Endothelial cell of umbilical vein (primary cell): ENCODE measurements at regions not wholly inside any gene's neighbourhood (a gene's known extent, or its start where the extent isn't known, plus 50 kb on each side); places are given as distances from the start of the nearest gene placed in this dataset.

ENCODE experiments used
- BruUV-seq: library from RNA; stranded (reverse); fragments of 400-500 nt; replicated peaks from 2 replicates; lab custom pipeline; 2021; lab: Mats Ljungman, UMichigan
- CTCF ChIA-PET: fragments of 300-600, 350-600 bp; sonication (Branson Sonifier 250); formaldehyde crosslinking; loops from one replicate; lab custom pipeline; 2021; ENCODE audit warnings: antibody characterized with exemption, inconsistent platforms; lab: Charles Lee
- POLR2A ChIA-PET: fragments of 300-600, 350-600 bp; sonication (Branson Sonifier 250); formaldehyde crosslinking; loops from one replicate; lab custom pipeline; 2021; ENCODE audit warnings: antibody characterized with exemption, inconsistent platforms; lab: Charles Lee
- DNase-seq: peaks from one replicate; pipeline ENCODE4 v3.0.0-alpha.2; 2011; ENCODE audit warnings: low read depth, low spot score
- FAIRE-seq: peaks from 2 replicates; lab custom pipeline; 2011; peaks lifted over from hg19 to GRCh38; lab: Jason Lieb, UNC
- H2AFZ ChIP-seq: 2 replicates; pipeline ENCODE4 v1.6.0; 2012; ENCODE audit warnings: low read depth, low read length, control low read depth, inconsistent platforms
- H3K27ac ChIP-seq: 2 replicates; pipeline ENCODE4 v1.5.1; 2011; ENCODE audit warnings: low read depth, mild to moderate bottlenecking, control low read depth, low read length, moderate library complexity; ENCODE audit not compliant: insufficient read depth
- H3K27me3 ChIP-seq, 2 experiments: 2 replicates each; pipeline versions ENCODE4 v1.6.0 to v1.6.1; 2011; ENCODE audit warnings: low read length in 2 of 2, mixed read lengths in 1 of 2; ENCODE audit not compliant: control insufficient read depth in 2 of 2, insufficient read depth in 2 of 2
- H3K36me3 ChIP-seq, 2 experiments: 2 replicates in 1 of 2; 3 replicates in 1 of 2; pipeline ENCODE4 v1.5.1; 2011; ENCODE audit warnings: low read length in 2 of 2, mild to moderate bottlenecking in 1 of 2, moderate library complexity in 1 of 2; ENCODE audit not compliant: control insufficient read depth in 2 of 2, insufficient read depth in 2 of 2; ENCODE audit errors: extremely low read depth in 1 of 2
- H3K4me1 ChIP-seq: 3 replicates; pipeline ENCODE4 v1.5.1; 2011; ENCODE audit warnings: mild to moderate bottlenecking, low read length; ENCODE audit not compliant: control insufficient read depth, insufficient read depth; ENCODE audit errors: extremely low read depth
- H3K4me2 ChIP-seq: 2 replicates; pipeline ENCODE4 v1.6.1; 2011; ENCODE audit warnings: low read length, control low read depth, mixed read lengths; ENCODE audit not compliant: insufficient read depth
- H3K4me3 ChIP-seq, 3 experiments: fragments of 200-600 bp in 1 of 3; sonication (generic), shearing (Covaris generic) in 1 of 3; replicated peaks in 1 of 3; 2 replicates each; pipeline ENCODE4 v1.5.1; 2011 to 2016; ENCODE audit warnings: control low read depth in 3 of 3, low read length in 3 of 3, mild to moderate bottlenecking in 2 of 3, inconsistent platforms in 1 of 3, low read depth in 1 of 3, moderate library complexity in 1 of 3; ENCODE audit not compliant: insufficient read depth in 1 of 3
- H3K79me2 ChIP-seq: 2 replicates; pipeline ENCODE4 v1.6.0; 2012; ENCODE audit warnings: low read length, inconsistent platforms; ENCODE audit not compliant: control insufficient read depth, insufficient read depth
- H3K9ac ChIP-seq: replicated peaks from 2 replicates; pipeline ENCODE3; 2011; ENCODE audit warnings: low read length, control low read depth; ENCODE audit not compliant: insufficient read depth; ENCODE audit errors: extremely low read depth
- H3K9me1 ChIP-seq: replicated peaks from 3 replicates; pipeline ENCODE4 v1.6.0; 2011; ENCODE audit warnings: mild to moderate bottlenecking, low read length; ENCODE audit not compliant: control insufficient read depth, insufficient read depth; ENCODE audit errors: extremely low read depth
- H3K9me3 ChIP-seq: replicated peaks from 2 replicates; pipeline ENCODE4 v1.5.1; 2012; ENCODE audit warnings: low read length, inconsistent platforms; ENCODE audit not compliant: control insufficient read depth, insufficient read depth
- H4K20me1 ChIP-seq: replicated peaks from 2 replicates; pipeline ENCODE3; 2011; ENCODE audit warnings: mild to moderate bottlenecking, low read length; ENCODE audit not compliant: control insufficient read depth, insufficient read depth; ENCODE audit errors: extremely low read depth
- EZH2 ChIP-seq: IDR thresholded peaks from 2 replicates; pipeline ENCODE4 v1.6.1; 2012; ENCODE audit warnings: borderline replicate concordance, low read depth, mild to moderate bottlenecking, moderate library complexity, low read length, inconsistent platforms; ENCODE audit not compliant: severe bottlenecking
- FOS ChIP-seq: IDR thresholded peaks from 2 replicates; pipeline ENCODE4 v1.6.1; 2011; ENCODE audit warnings: mild to moderate bottlenecking, low read length, moderate library complexity, borderline replicate concordance; ENCODE audit not compliant: insufficient read depth
- GATA2 ChIP-seq: IDR thresholded peaks from 2 replicates; pipeline ENCODE4 v1.7.0; 2011; ENCODE audit warnings: low read depth, mild to moderate bottlenecking, moderate library complexity, mixed read lengths, low read length; ENCODE audit not compliant: insufficient read length, insufficient read depth
- JUN ChIP-seq: IDR thresholded peaks from 2 replicates; pipeline ENCODE4 v1.6.1; 2011; ENCODE audit warnings: borderline replicate concordance, low read depth; ENCODE audit not compliant: insufficient read length, insufficient read depth
- MYC ChIP-seq: IDR thresholded peaks from one replicate; pipeline ENCODE4 v1.6.1; 2011; ENCODE audit warnings: mild to moderate bottlenecking, low read depth, low read length
- POLR2A ChIP-seq: IDR thresholded peaks from 2 replicates; pipeline ENCODE4 v1.6.1; 2012; ENCODE audit warnings: low read depth, mild to moderate bottlenecking, control low read depth, low read length
- POLR2AphosphoS5 ChIP-seq: IDR thresholded peaks from 2 replicates; pipeline ENCODE4 v1.6.1; 2012; ENCODE audit warnings: low read depth, mild to moderate bottlenecking, control low read depth, low read length, moderate library complexity; ENCODE audit not compliant: insufficient read depth
- dilution Hi-C: fragments of 300-500 bp; cut with MboI; formaldehyde crosslinking; loops from one replicate; pipeline ENCODE4 v1.15.0; 2019; ENCODE audit warnings: low sequenced_read_pairs; ENCODE audit not compliant: extremely low pct_ligation_motif_present
- intact Hi-C: fragments of 100-400 bp; cut with micrococcal nuclease; formaldehyde crosslinking; loops from one replicate; pipeline ENCODE4 v1.10.0; 2022
- TF ChIP-seq, protein P1 (sequence below): IDR thresholded peaks from 2 replicates; pipeline ENCODE4 v1.6.1; 2011; ENCODE audit not compliant: insufficient read depth, insufficient read length
- TF ChIP-seq, protein P2 (sequence below), 2 donors: IDR thresholded peaks; 1 replicate in 1 of 2; 2 replicates in 1 of 2; pipeline ENCODE4 v1.5.1; 2011; ENCODE audit warnings: low read length in 2 of 2, mild to moderate bottlenecking in 2 of 2, moderate library complexity in 2 of 2, control low read depth in 1 of 2, inconsistent platforms in 1 of 2, low read depth in 1 of 2; ENCODE audit not compliant: insufficient read depth in 1 of 2; ENCODE audit errors: extremely low read depth in 1 of 2

DNA sequence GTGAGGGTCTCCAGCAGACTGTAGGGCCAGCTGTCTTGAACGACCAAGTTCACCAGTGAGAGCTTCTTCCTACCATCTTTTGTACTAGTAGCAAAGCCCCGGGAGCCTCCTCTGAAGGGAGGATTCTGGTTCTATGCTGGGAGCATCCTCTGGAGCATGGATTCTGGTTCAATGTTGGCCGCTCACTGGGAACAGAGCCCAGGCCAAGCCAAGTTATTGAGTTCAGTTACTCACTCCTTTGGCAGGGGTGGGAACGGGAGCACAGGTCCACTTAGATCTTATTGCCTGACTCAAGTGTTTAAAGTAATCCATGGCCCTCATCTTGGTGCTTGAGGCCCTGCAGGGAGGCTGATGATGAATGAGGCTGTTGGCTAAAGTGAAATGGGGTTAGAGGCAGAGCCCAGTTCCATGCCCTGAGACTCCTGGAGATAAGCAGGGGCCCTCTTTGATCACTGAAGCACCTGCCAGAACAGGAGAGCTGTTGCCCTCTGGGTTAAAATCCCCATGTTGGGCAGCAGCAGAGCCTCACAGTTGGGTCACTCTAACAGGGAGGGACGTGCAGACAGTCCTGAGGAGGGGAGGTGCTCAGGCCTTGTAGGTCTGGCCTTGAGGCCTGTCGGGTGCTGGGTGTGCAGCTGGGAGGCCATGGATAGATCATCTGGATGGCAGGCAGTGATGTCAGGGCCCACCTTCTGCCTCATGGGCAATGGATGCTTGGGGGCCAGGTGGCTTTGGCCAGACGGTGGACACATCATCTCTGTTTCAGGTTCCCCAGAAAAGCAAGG lies 98.3 kb upstream of the SYNDIG1 start:
- H3K9ac ChIP-seq, result no peak overlapping the region
- H3K9me3 ChIP-seq, result no peaks in the 10 kb centered on the region
- no peaks in the 10 kb centered on the region for H3K36me3 ChIP-seq
- dilution Hi-C loops (no loop called here), intact Hi-C loops (no loop called here)
- H3K27ac ChIP-seq, result no peak overlapping the region
- no peaks in the 10 kb centered on the region for H3K9me1 ChIP-seq
- no peak for DNase-seq
- H3K4me3 ChIP-seq, result no peak overlapping the region
- no peaks in the 10 kb centered on the region for H3K4me1 ChIP-seq
- no peaks in the 10 kb centered on the region for H3K79me2 ChIP-seq
- CTCF ChIA-PET, result no interaction called here
- no peak overlapping the region for H2AFZ ChIP-seq
- FAIRE-seq, result no peak
- POLR2A ChIA-PET, result no interaction called here
- H3K4me2 ChIP-seq, result no peak overlapping the region
- no peaks in the 10 kb centered on the region for H3K27me3 ChIP-seq
- H4K20me1 ChIP-seq, result no peaks in the 10 kb centered on the region
- no TSS peak for BruUV-seq
- TF ChIP-seq MYC (no peak), FOS (no peak), GATA2 (no peak), JUN (no peak), POLR2AphosphoS5 (no peak), EZH2 (no peak), POLR2A (no peak)
- TF ChIP-seq, protein P1, sequence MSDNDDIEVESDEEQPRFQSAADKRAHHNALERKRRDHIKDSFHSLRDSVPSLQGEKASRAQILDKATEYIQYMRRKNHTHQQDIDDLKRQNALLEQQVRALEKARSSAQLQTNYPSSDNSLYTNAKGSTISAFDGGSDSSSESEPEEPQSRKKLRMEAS, result no peak
- TF ChIP-seq, protein P2, sequence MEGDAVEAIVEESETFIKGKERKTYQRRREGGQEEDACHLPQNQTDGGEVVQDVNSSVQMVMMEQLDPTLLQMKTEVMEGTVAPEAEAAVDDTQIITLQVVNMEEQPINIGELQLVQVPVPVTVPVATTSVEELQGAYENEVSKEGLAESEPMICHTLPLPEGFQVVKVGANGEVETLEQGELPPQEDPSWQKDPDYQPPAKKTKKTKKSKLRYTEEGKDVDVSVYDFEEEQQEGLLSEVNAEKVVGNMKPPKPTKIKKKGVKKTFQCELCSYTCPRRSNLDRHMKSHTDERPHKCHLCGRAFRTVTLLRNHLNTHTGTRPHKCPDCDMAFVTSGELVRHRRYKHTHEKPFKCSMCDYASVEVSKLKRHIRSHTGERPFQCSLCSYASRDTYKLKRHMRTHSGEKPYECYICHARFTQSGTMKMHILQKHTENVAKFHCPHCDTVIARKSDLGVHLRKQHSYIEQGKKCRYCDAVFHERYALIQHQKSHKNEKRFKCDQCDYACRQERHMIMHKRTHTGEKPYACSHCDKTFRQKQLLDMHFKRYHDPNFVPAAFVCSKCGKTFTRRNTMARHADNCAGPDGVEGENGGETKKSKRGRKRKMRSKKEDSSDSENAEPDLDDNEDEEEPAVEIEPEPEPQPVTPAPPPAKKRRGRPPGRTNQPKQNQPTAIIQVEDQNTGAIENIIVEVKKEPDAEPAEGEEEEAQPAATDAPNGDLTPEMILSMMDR (IDR thresholded peaks at IDR 0.05; ENCODE audit: extremely low read depth in 1 of 2, insufficient read depth in 1 of 2, low read depth in 1 of 2, low read length in 2 of 2), result no peak
